Sigmoid colon (tissue), 6 donors: ENCODE measurements at regions not wholly inside any gene's neighbourhood (a gene's known extent, or its start where the extent isn't known, plus 50 kb on each side); places are given as distances from the start of the nearest gene placed in this dataset.

Experiments used
- DNase-seq: peaks from one replicate; pipeline ENCODE4 v3.0.0-alpha.2; 2019
- H3K27ac ChIP-seq, 4 donors: fragments of 200-600 bp; sonication (generic); one replicate each; pipeline ENCODE4 v1.5.1; 2016 to 2019; ENCODE audit warnings: mild to moderate bottlenecking in 1 of 4
- H3K27me3 ChIP-seq, 3 donors: fragments of 200-600 bp; sonication (generic); one replicate each; pipeline ENCODE4 v1.5.1; 2019; ENCODE audit warnings: mild to moderate bottlenecking in 1 of 3
- H3K36me3 ChIP-seq, 4 donors: fragments of 200-600 bp; sonication (generic); one replicate each; pipeline ENCODE4 v1.5.1; 2016 to 2019
- H3K4me1 ChIP-seq, 4 donors: fragments of 200-600 bp; sonication (generic); one replicate each; pipeline ENCODE4 v1.5.1; 2017 to 2019
- H3K4me3 ChIP-seq, 4 donors: fragments of 200-600 bp; sonication (generic); one replicate each; pipeline ENCODE4 v1.5.1; 2017 to 2019; ENCODE audit warnings: mild to moderate bottlenecking in 2 of 4, moderate library complexity in 1 of 4
- H3K9me3 ChIP-seq, 4 donors: fragments of 200-600 bp in 3 of 4; sonication (generic) in 3 of 4; one replicate each; pipeline versions ENCODE4 v1.5.1 to v1.6.1; 2013 to 2019
- EP300 ChIP-seq, 4 donors: sonication (generic); formaldehyde crosslinking; IDR thresholded peaks; one replicate each; pipeline ENCODE4 v1.6.1; 2017; ENCODE audit warnings: antibody characterized with exemption in 4 of 4
- POLR2A ChIP-seq, 2 donors: fragments of 450-650 bp; IDR thresholded peaks; one replicate each; pipeline ENCODE4 v1.6.1; 2016; ENCODE audit warnings: antibody characterized with exemption in 2 of 2, mild to moderate bottlenecking in 2 of 2, moderate library complexity in 2 of 2
- POLR2AphosphoS5 ChIP-seq, 4 donors: sonication (generic); formaldehyde crosslinking; IDR thresholded peaks; one replicate each; pipeline ENCODE4 v1.6.1; 2017; ENCODE audit warnings: antibody characterized with exemption in 4 of 4
- WGBS, 2 donors: extraction: QIAGEN DNeasy Blood & Tissue Kit; methylation state at CpG; one replicate each; pipeline ENCODE4 v1.1.7; 2013; 5-methylcytosine and 5-hydroxymethylcytosine counted together
- intact Hi-C: fragments of 100-400 bp; cut with DNase I; formaldehyde crosslinking; loops from one replicate; pipeline ENCODE4 v1.15.1; 2023
- TF ChIP-seq, protein P1 (sequence below), 4 experiments: fragments of 450-650 bp in 3 of 4; fragments of 200-600 bp in 1 of 4; IDR thresholded peaks; one replicate each; pipeline ENCODE4 v1.5.1; 2016 to 2019; ENCODE audit warnings: antibody characterized with exemption in 4 of 4, mild to moderate bottlenecking in 3 of 4, moderate library complexity in 2 of 4
- donor health status: healthy with polysubstance abuse.
- donor health status: healthy.

DNA sequence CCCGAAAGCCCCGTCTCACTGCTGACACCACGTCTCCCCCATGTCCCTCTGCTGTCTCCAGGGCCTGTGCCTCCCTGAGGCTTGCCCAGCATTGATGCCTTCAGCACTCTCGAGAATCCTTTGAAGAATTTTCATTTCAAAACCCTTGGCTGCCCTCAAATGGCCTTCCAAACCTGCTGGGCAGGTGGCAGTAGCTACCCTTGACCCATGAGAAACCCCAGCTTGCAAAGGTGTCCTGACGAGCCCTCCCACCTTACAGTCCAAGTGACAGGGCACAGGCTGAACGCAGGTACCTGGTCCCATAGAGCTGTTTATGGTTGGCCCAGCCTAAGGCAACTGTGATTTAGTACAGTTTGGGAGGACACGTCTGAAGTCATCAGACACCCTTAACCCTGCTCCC, 97.2 kb upstream of the SPIN1 start:
- TF ChIP-seq POLR2AphosphoS5 (IDR thresholded peaks at IDR 0.05), result no peak
- TF ChIP-seq, protein P1, sequence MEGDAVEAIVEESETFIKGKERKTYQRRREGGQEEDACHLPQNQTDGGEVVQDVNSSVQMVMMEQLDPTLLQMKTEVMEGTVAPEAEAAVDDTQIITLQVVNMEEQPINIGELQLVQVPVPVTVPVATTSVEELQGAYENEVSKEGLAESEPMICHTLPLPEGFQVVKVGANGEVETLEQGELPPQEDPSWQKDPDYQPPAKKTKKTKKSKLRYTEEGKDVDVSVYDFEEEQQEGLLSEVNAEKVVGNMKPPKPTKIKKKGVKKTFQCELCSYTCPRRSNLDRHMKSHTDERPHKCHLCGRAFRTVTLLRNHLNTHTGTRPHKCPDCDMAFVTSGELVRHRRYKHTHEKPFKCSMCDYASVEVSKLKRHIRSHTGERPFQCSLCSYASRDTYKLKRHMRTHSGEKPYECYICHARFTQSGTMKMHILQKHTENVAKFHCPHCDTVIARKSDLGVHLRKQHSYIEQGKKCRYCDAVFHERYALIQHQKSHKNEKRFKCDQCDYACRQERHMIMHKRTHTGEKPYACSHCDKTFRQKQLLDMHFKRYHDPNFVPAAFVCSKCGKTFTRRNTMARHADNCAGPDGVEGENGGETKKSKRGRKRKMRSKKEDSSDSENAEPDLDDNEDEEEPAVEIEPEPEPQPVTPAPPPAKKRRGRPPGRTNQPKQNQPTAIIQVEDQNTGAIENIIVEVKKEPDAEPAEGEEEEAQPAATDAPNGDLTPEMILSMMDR (IDR thresholded peaks at IDR 0.05), result no peak
- no peak for TF ChIP-seq POLR2A (IDR thresholded peaks at IDR 0.05)
- TF ChIP-seq EP300 (IDR thresholded peaks at IDR 0.05), result no peak
- 92% methylated on average over 7 of the region's 7 CpGs for WGBS, 2 donors
- Histone ChIP-seq H3K9me3 (no peaks in the 10 kb centered on the region), H3K27ac (no peak overlapping the region), H3K4me3 (no peak overlapping the region), H3K4me1 (no peaks in the 10 kb centered on the region), H3K27me3 (no peaks in the 10 kb centered on the region), H3K36me3 (no peaks in the 10 kb centered on the region)
- DNase-seq, result no peak
- intact Hi-C loops, result no loop called here

DNA sequence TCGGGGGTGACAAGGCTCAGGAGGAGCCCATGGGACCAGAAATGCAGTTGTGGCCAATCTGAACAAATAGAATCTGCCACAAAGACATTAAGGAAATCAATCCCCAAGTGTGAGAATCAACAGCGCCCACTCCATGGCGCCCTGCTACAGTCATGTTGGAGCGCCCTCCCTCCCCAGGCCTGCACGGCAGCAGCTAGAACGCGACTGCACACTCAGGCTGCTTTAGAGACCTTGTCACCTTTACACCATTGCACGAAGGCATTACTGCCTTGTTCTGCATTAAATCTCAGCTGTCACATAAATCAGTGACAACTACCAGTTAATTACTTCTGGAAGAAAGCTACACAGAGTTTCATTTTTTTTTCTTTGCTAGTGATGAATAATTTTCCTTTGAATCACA, 98.7 kb upstream of the SPIN1 start:
- H3K9me3 ChIP-seq, result no peaks in the 10 kb centered on the region
- H3K36me3 ChIP-seq, result no peaks in the 10 kb centered on the region
- 86 to 92% methylated on average over 8 of the region's 8 CpGs for WGBS, 2 donors
- H3K27ac ChIP-seq, result no peak overlapping the region
- H3K4me3 ChIP-seq, result no peak overlapping the region
- no peak for DNase-seq
- TF ChIP-seq POLR2A (IDR thresholded peaks at IDR 0.05), result no peak
- TF ChIP-seq, protein P1 (IDR thresholded peaks at IDR 0.05), result no peak
- TF ChIP-seq POLR2AphosphoS5 (IDR thresholded peaks at IDR 0.05), result no peak
- TF ChIP-seq EP300 (IDR thresholded peaks at IDR 0.05), result no peak
- H3K27me3 ChIP-seq, result no peaks in the 10 kb centered on the region
- no peaks in the 10 kb centered on the region for H3K4me1 ChIP-seq
- intact Hi-C loops, result no loop called here

DNA sequence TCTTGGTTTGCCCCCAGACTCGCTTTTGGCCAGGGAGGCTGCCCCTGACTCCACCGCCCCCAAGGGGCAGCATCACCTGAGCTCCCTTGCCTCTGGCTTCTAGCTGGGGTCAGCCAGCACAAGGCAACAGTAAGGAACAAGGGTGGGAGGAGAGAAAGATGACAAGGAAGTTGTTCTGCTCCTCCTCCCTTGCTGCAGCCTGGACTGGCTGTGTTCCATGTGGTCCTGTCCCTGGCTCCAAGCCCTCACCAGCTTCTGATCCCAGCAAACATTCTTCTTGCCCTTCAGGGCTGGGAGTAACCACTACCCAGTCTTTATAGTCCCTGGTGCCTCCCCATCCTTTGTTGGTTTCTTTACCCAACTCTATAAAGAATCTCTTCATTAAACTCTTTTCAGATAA, 100.3 kb upstream of the SPIN1 start:
- no peak overlapping the region for H3K27ac ChIP-seq
- WGBS, 2 donors, result 84 to 88% methylated on average over 2 of the region's 2 CpGs
- TF ChIP-seq EP300 (IDR thresholded peaks at IDR 0.05), result no peak
- TF ChIP-seq, protein P1 (IDR thresholded peaks at IDR 0.05), result no peak
- no peak for TF ChIP-seq POLR2AphosphoS5 (IDR thresholded peaks at IDR 0.05)
- TF ChIP-seq POLR2A (IDR thresholded peaks at IDR 0.05), result no peak
- H3K4me1 ChIP-seq, result no peaks in the 10 kb centered on the region
- DNase-seq, result no peak
- intact Hi-C loops, result no loop called here
- H3K4me3 ChIP-seq, result no peak overlapping the region
- peaks cover 0 to 4% (median 0%) of the 10 kb centered on the region in 4 donors for H3K9me3 ChIP-seq
- H3K36me3 ChIP-seq, result no peaks in the 10 kb centered on the region
- H3K27me3 ChIP-seq, result no peaks in the 10 kb centered on the region

DNA sequence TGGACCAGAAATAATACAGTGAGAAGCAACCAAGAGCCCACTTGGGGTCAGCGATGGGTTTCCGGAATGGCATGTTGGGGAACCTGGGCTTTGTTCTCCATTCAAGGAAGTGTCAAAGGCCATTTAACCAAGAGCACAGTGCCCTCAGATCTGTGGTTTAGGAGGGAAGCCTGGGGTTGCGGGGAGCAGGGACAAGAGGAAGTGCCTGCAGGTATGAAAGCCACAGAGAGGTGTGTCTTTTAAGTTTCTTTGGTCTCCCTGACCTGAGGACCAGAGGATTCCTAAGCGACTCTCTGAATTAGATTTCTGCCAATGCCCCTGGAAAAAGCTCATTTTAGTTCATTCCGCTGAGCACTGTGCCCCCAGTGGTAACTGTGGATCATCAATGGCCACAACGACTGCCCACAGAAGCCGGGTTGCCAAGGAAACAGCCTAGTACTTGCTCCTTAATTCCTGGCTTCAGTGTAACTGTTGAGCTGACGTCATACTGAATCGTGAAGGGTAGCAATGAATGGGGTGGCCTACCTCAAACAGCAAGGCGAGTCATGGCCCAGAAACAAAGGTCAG, 107.3 kb upstream of the SPIN1 start:
- no peak overlapping the region for H3K27ac ChIP-seq
- H3K4me3 ChIP-seq, result no peak overlapping the region
- H3K4me1 ChIP-seq, result no peaks in the 10 kb centered on the region
- no peaks in the 10 kb centered on the region for H3K27me3 ChIP-seq
- no peaks in the 10 kb centered on the region for H3K36me3 ChIP-seq
- H3K9me3 ChIP-seq, result peaks cover 0 to 4% (median 0%) of the 10 kb centered on the region in 4 donors
- 53 to 77% methylated on average over 10 of the region's 10 CpGs for WGBS, 2 donors
- TF ChIP-seq, protein P1 (IDR thresholded peaks at IDR 0.05), result no peak
- TF ChIP-seq EP300 (IDR thresholded peaks at IDR 0.05) (no peak), POLR2AphosphoS5 (IDR thresholded peaks at IDR 0.05) (no peak), POLR2A (IDR thresholded peaks at IDR 0.05) (no peak)
- no peak for DNase-seq
- intact Hi-C loops, result no loop called here

DNA sequence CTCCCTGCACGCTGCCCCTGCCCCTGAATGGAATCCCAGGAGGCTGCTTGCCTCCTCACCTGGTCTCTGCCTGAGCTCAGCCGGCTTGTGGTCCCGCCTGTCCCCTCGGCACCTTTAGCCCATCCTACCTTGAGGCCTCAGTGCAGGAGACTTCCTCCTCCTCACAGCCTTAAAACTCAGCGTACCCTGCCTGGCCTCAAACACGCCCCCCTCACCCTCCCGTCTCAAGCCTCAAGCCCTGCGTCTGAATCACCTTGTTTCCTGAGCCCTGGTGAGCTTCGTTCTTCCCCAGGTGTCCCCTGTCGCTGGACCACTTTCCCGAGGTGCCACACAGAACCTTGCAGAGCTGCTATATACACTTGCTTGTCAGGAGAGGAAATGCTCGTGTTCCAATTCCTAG, 110.2 kb upstream of the SPIN1 start:
- no peak for TF ChIP-seq EP300 (IDR thresholded peaks at IDR 0.05)
- no peak for TF ChIP-seq POLR2AphosphoS5 (IDR thresholded peaks at IDR 0.05)
- TF ChIP-seq, protein P1 (IDR thresholded peaks at IDR 0.05), result no peak
- TF ChIP-seq POLR2A (IDR thresholded peaks at IDR 0.05), result no peak
- DNase-seq, result no peak
- 74 to 93% methylated on average over 12 of the region's 12 CpGs for WGBS, 2 donors
- no peak overlapping the region for H3K27ac ChIP-seq
- intact Hi-C loops, result no loop called here
- no peaks in the 10 kb centered on the region for H3K9me3 ChIP-seq
- H3K4me3 ChIP-seq, result no peak overlapping the region
- no peaks in the 10 kb centered on the region for H3K4me1 ChIP-seq
- no peaks in the 10 kb centered on the region for H3K36me3 ChIP-seq
- H3K27me3 ChIP-seq, result no peaks in the 10 kb centered on the region
